ENCODE measurements at regions not wholly inside any gene's neighbourhood (a gene's known extent, or its start where the extent isn't known, plus 50 kb on each side); places are given as distances from the start of the nearest gene placed in this dataset.

GRCh38 chr13:84377106-84377505, 494.8 kb upstream of the SLITRK1 start:
- no peak overlapping the region for H2AFZ ChIP-seq
- no peaks in the 10 kb centered on the region for H3K36me3 ChIP-seq (replicated peaks; ENCODE audit: insufficient read depth, low read depth)
- TF ChIP-seq CTCF (IDR thresholded peaks at IDR 0.05; ENCODE audit: poor library complexity) (no peak), EZH2 (IDR thresholded peaks at IDR 0.05; ENCODE audit: borderline replicate concordance) (no peak), EZH2phosphoT487 (IDR thresholded peaks at IDR 0.05; ENCODE audit: low read depth, severe bottlenecking, unreplicated experiment) (no peak)
- H3K9me2 ChIP-seq (replicated peaks; ENCODE audit: insufficient read depth): no peaks in the 10 kb centered on the region
- H3K27ac ChIP-seq: no peak overlapping the region
- H3K4me2 ChIP-seq: no peak overlapping the region
- H3K4me3 ChIP-seq: no peak overlapping the region
- no peaks in the 10 kb centered on the region for H3K79me2 ChIP-seq
- H3K9me3 ChIP-seq (ENCODE audit: low read depth): no peaks in the 10 kb centered on the region
- no peak for DNase-seq (ENCODE audit: low spot score)
- no peaks in the 10 kb centered on the region for H4K20me1 ChIP-seq (ENCODE audit: insufficient read depth, poor library complexity, severe bottlenecking)
- H3K4me1 ChIP-seq (ENCODE audit: insufficient read depth): no peaks in the 10 kb centered on the region
- no peaks in the 10 kb centered on the region for H3K27me3 ChIP-seq

- 81% methylated on average over 2 of the region's 2 CpGs for WGBS (ENCODE audit: low lambda C conversion rate, missing lambda C conversion rate)
- no peak overlapping the region for H3K27ac ChIP-seq
- no peaks in the 10 kb centered on the region for H3K9me3 ChIP-seq (ENCODE audit: low read depth)
- no peak overlapping the region for H2AFZ ChIP-seq
- H3K79me2 ChIP-seq: no peaks in the 10 kb centered on the region
- no peaks in the 10 kb centered on the region for H3K27me3 ChIP-seq
- H3K4me1 ChIP-seq (ENCODE audit: insufficient read depth): no peaks in the 10 kb centered on the region
- no peak overlapping the region for H3K4me2 ChIP-seq
- H3K4me3 ChIP-seq: no peak overlapping the region
- no peak for TF ChIP-seq EZH2 (IDR thresholded peaks at IDR 0.05; ENCODE audit: borderline replicate concordance)
- no peak for TF ChIP-seq CTCF (IDR thresholded peaks at IDR 0.05; ENCODE audit: poor library complexity)
- TF ChIP-seq EZH2phosphoT487 (IDR thresholded peaks at IDR 0.05; ENCODE audit: low read depth, severe bottlenecking, unreplicated experiment): no peak
- H4K20me1 ChIP-seq (ENCODE audit: insufficient read depth, poor library complexity, severe bottlenecking): no peaks in the 10 kb centered on the region
- no peak for DNase-seq (ENCODE audit: low spot score)
- H3K36me3 ChIP-seq (replicated peaks; ENCODE audit: insufficient read depth, low read depth): no peaks in the 10 kb centered on the region
- no peaks in the 10 kb centered on the region for H3K9me2 ChIP-seq (replicated peaks; ENCODE audit: insufficient read depth)
Observed at GRCh38 chr13:84366506-84366905, 484.2 kb upstream of the SLITRK1 start.

GRCh38 chr13:84362777-84363176, 480.5 kb upstream of the SLITRK1 start:
- WGBS (ENCODE audit: low lambda C conversion rate, missing lambda C conversion rate): 52% methylated on average over 3 of the region's 3 CpGs
- DNase-seq (ENCODE audit: low spot score): no peak
- Histone ChIP-seq H3K36me3 (replicated peaks; ENCODE audit: insufficient read depth, low read depth) (no peaks in the 10 kb centered on the region), H3K4me3 (no peak overlapping the region), H3K27me3 (no peaks in the 10 kb centered on the region), H3K27ac (no peak overlapping the region), H4K20me1 (ENCODE audit: insufficient read depth, poor library complexity, severe bottlenecking) (no peaks in the 10 kb centered on the region), H3K9me3 (ENCODE audit: low read depth) (no peaks in the 10 kb centered on the region), H3K4me1 (ENCODE audit: insufficient read depth) (no peaks in the 10 kb centered on the region), H2AFZ (no peak overlapping the region), H3K79me2 (no peaks in the 10 kb centered on the region), H3K4me2 (no peak overlapping the region), H3K9me2 (replicated peaks; ENCODE audit: insufficient read depth) (no peaks in the 10 kb centered on the region)
- TF ChIP-seq EZH2phosphoT487 (IDR thresholded peaks at IDR 0.05; ENCODE audit: low read depth, severe bottlenecking, unreplicated experiment) (no peak), CTCF (IDR thresholded peaks at IDR 0.05; ENCODE audit: poor library complexity) (no peak), EZH2 (IDR thresholded peaks at IDR 0.05; ENCODE audit: borderline replicate concordance) (no peak)

- Histone ChIP-seq H3K4me1 (ENCODE audit: insufficient read depth) (no peaks in the 10 kb centered on the region), H3K4me3 (no peak overlapping the region), H3K9me2 (replicated peaks; ENCODE audit: insufficient read depth) (no peaks in the 10 kb centered on the region), H3K9me3 (ENCODE audit: low read depth) (no peaks in the 10 kb centered on the region), H3K27ac (no peak overlapping the region), H3K79me2 (no peaks in the 10 kb centered on the region), H4K20me1 (ENCODE audit: insufficient read depth, poor library complexity, severe bottlenecking) (no peaks in the 10 kb centered on the region), H2AFZ (no peak overlapping the region), H3K36me3 (replicated peaks; ENCODE audit: insufficient read depth, low read depth) (no peaks in the 10 kb centered on the region), H3K27me3 (no peaks in the 10 kb centered on the region), H3K4me2 (no peak overlapping the region)
- no peak for DNase-seq (ENCODE audit: low spot score)
- 94% methylated on average over 4 of the region's 4 CpGs for WGBS (ENCODE audit: low lambda C conversion rate, missing lambda C conversion rate)
- TF ChIP-seq EZH2 (IDR thresholded peaks at IDR 0.05; ENCODE audit: borderline replicate concordance) (no peak), CTCF (IDR thresholded peaks at IDR 0.05; ENCODE audit: poor library complexity) (no peak), EZH2phosphoT487 (IDR thresholded peaks at IDR 0.05; ENCODE audit: low read depth, severe bottlenecking, unreplicated experiment) (no peak)
Observed at GRCh38 chr13:84360822-84361221, 478.5 kb upstream of the SLITRK1 start.
